HepG2 (cell line): ENCODE measurements at regions not wholly inside any gene's neighbourhood (a gene's known extent, or its start where the extent isn't known, plus 50 kb on each side); places are given as distances from the start of the nearest gene placed in this dataset.

Experiments
- ATAC-seq: fragments of 200-7000 bp; cut with Tn5 transposase; 3 replicates; pipeline ENCODE4 v1.9.1; 2020; ENCODE audit warnings: mild to moderate bottlenecking, moderate library complexity
- BruUV-seq: library from RNA; stranded (reverse); fragments of 400-500 nt; replicated peaks from 2 replicates; lab custom pipeline; 2021; lab: Mats Ljungman, UMichigan
- CTCF ChIA-PET: fragments of 300-600 bp; formaldehyde crosslinking; extraction: SDS; loops from one replicate; lab custom pipeline; 2021; ENCODE audit warnings: low total read pairs, inconsistent platforms, low intra/inter-chr PET ratio; lab: Yijun Ruan, JAX
- POLR2A ChIA-PET: fragments of 350-600 bp; sonication (Branson Sonifier 250); formaldehyde crosslinking; loops from one replicate; lab custom pipeline; 2020; ENCODE audit warnings: antibody characterized with exemption, inconsistent platforms; lab: Yijun Ruan, JAX
- DNase-seq: peaks from one replicate; pipeline ENCODE4 v3.0.0-alpha.2; 2015; ENCODE audit warnings: low spot score
- FAIRE-seq: peaks from 3 replicates; lab custom pipeline; 2011; peaks lifted over from hg19 to GRCh38; lab: Jason Lieb, UNC
- H2AFZ ChIP-seq: one replicate; pipeline ENCODE4 v1.6.1; 2011; ENCODE audit warnings: low read length, inconsistent platforms
- H3K27ac ChIP-seq: fragments of 300-600 bp; 3 replicates; pipeline ENCODE4 v1.8.0; 2011; ENCODE audit warnings: mixed run types, mild to moderate bottlenecking, mixed read lengths, low read length, inconsistent platforms; ENCODE audit not compliant: insufficient read depth; ENCODE audit errors: extremely low read length
- H3K27me3 ChIP-seq, 2 experiments: fragments of 200-600 bp in 1 of 2; 2 replicates in 1 of 2; 3 replicates in 1 of 2; pipeline versions ENCODE4 v1.6.0 to v1.8.0; 2011; ENCODE audit warnings: low read length in 2 of 2, mild to moderate bottlenecking in 2 of 2, moderate library complexity in 2 of 2, inconsistent platforms in 1 of 2; ENCODE audit not compliant: insufficient read depth in 2 of 2, control insufficient read depth in 1 of 2
- H3K36me3 ChIP-seq, 2 experiments: fragments of 200-600 bp in 1 of 2; replicated peaks in 1 of 2; 2 replicates in 1 of 2; 3 replicates in 1 of 2; pipeline versions ENCODE4 v1.5.1 to v1.8.0; 2011; ENCODE audit warnings: low read length in 2 of 2, inconsistent platforms in 1 of 2; ENCODE audit not compliant: insufficient read depth in 2 of 2, control insufficient read depth in 1 of 2
- H3K4me1 ChIP-seq: 2 replicates; pipeline ENCODE4 v1.5.1; 2012; ENCODE audit warnings: low read length, inconsistent platforms; ENCODE audit not compliant: insufficient read depth
- H3K4me2 ChIP-seq: 2 replicates; pipeline ENCODE4 v1.6.0; 2011; ENCODE audit warnings: low read depth, low read length, inconsistent platforms
- H3K4me3 ChIP-seq, 3 experiments: fragments of 200-600 bp in 1 of 3; sonication (generic), shearing (Covaris generic) in 1 of 3; replicated peaks in 1 of 3; 2 replicates each; pipeline ENCODE4 v1.5.1; 2011 to 2016; ENCODE audit warnings: low read length in 3 of 3, inconsistent platforms in 2 of 3, low read depth in 2 of 3, mild to moderate bottlenecking in 2 of 3, control low read depth in 1 of 3, mixed read lengths in 1 of 3; ENCODE audit not compliant: insufficient read depth in 1 of 3
- H3K79me2 ChIP-seq: one replicate; pipeline ENCODE4 v1.6.1; 2011; ENCODE audit warnings: low read length, inconsistent platforms; ENCODE audit not compliant: insufficient read depth
- H3K9ac ChIP-seq: 2 replicates; pipeline ENCODE4 v1.6.0; 2011; ENCODE audit warnings: mild to moderate bottlenecking, low read depth, low read length, inconsistent platforms; ENCODE audit not compliant: insufficient read depth
- H3K9me3 ChIP-seq: 2 replicates; pipeline ENCODE4 v1.5.1; 2012; ENCODE audit warnings: mild to moderate bottlenecking, low read length
- H4K20me1 ChIP-seq: 2 replicates; pipeline ENCODE4 v1.6.0; 2011; ENCODE audit warnings: inconsistent platforms, mild to moderate bottlenecking, low read length, moderate library complexity; ENCODE audit not compliant: insufficient read depth
- KAT2B ChIP-seq: fragments of 150-350 bp; IDR thresholded peaks from 2 replicates; pipeline ENCODE4 v1.6.1; 2014; ENCODE audit warnings: low read depth, low read length, borderline replicate concordance
- NFKB2 ChIP-seq: sonication (generic); formaldehyde crosslinking; IDR thresholded peaks from 2 replicates; pipeline ENCODE4 v1.4.0; 2020; ENCODE audit warnings: missing genetic modification reagents, borderline replicate concordance
- NFYB ChIP-seq: sonication (generic); formaldehyde crosslinking; IDR thresholded peaks from 2 replicates; pipeline ENCODE4 v1.4.0; 2020; ENCODE audit warnings: missing genetic modification reagents
- NR2C2 ChIP-seq: sonication (generic); formaldehyde crosslinking; IDR thresholded peaks from 2 replicates; pipeline ENCODE4 v1.4.0; 2020; ENCODE audit warnings: missing genetic modification reagents, mild to moderate bottlenecking, moderate library complexity, borderline replicate concordance
- RNF2 ChIP-seq: fragments of 450-650 bp; conservative IDR thresholded peaks from 2 replicates; pipeline ENCODE4 v1.6.1; 2016; ENCODE audit warnings: low read depth
- RORA ChIP-seq: sonication (generic); formaldehyde crosslinking; IDR thresholded peaks from 2 replicates; pipeline ENCODE4 v1.5.0; 2020; ENCODE audit warnings: mild to moderate bottlenecking, missing genetic modification reagents, moderate library complexity
- RXRA ChIP-seq: sonication (generic); formaldehyde crosslinking; IDR thresholded peaks from 2 replicates; pipeline ENCODE4 v1.5.1; 2020; ENCODE audit warnings: missing genetic modification reagents
- SIN3B ChIP-seq: fragments of 150-350 bp; IDR thresholded peaks from 2 replicates; pipeline ENCODE4 v1.6.1; 2014; ENCODE audit warnings: low read length
- ZBTB21 ChIP-seq: sonication (generic); formaldehyde crosslinking; IDR thresholded peaks from 2 replicates; pipeline ENCODE4 v1.4.0; 2020; ENCODE audit warnings: missing genetic modification reagents
- ZMYM4 ChIP-seq: sonication (generic); formaldehyde crosslinking; IDR thresholded peaks from 2 replicates; pipeline ENCODE4 v1.8.1; 2023; ENCODE audit warnings: mild to moderate bottlenecking, missing genetic modification reagents
- ZNF354B ChIP-seq: sonication (generic); formaldehyde crosslinking; IDR thresholded peaks from 2 replicates; pipeline ENCODE4 v1.8.0; 2022; ENCODE audit warnings: mild to moderate bottlenecking, missing genetic modification reagents
- ZSCAN22 ChIP-seq: sonication (generic); formaldehyde crosslinking; IDR thresholded peaks from 2 replicates; pipeline ENCODE4 v1.4.0; 2020; ENCODE audit warnings: mild to moderate bottlenecking, missing genetic modification reagents
- WGBS: methylation state at CpG from one replicate; pipeline ENCODE4 v1.1.6; 2017; ENCODE audit warnings: low lambda C conversion rate; 5-methylcytosine and 5-hydroxymethylcytosine counted together
- in situ Hi-C: cut with HindIII; loops from 2 replicates; pipeline ENCODE4 v1.10.0; 2017; ENCODE audit warnings: low pct_unique_long_range_greater_than_20kb; ENCODE audit not compliant: extremely low pct_ligation_motif_present
- intact Hi-C: fragments of 100-400 bp; cut with micrococcal nuclease; formaldehyde crosslinking; loops from one replicate; pipeline ENCODE4 v1.10.0; 2022; ENCODE audit not compliant: unreplicated experiment
- TF ChIP-seq, protein P1 (sequence below): sonication (generic); formaldehyde crosslinking; IDR thresholded peaks from 2 replicates; pipeline ENCODE4 v1.5.0; 2020; ENCODE audit warnings: missing genetic modification reagents, mild to moderate bottlenecking, borderline replicate concordance
- TF ChIP-seq, protein P2 (sequence below), 2 experiments: sonication (generic) in 1 of 2; formaldehyde crosslinking in 1 of 2; IDR thresholded peaks; 2 replicates each; pipeline versions ENCODE4 v1.6.1 to v1.9.0; 2014 to 2022; ENCODE audit warnings: antibody characterized with exemption in 1 of 2, borderline replicate concordance in 1 of 2, inconsistent platforms in 1 of 2, low read depth in 1 of 2, missing genetic modification reagents in 1 of 2

DNA sequence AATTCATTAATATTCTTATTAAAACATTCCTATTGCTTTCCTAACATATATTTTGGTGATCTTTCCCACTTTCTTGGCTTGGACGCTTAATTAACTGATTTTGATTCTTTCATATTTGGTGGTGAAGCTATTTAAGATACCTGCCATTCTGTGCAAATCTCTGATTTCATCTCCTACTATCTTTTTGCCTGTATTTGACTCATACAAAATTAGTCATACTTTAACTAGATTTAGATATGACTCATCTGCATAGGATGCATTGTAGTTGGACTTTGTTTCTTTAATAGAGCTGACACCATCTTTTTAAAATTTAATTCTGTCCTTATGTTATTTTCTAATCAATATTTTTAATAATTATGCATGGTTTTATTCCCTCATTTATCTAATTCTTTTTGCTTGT is 93.8 kb upstream of the PLPPR4 start:
- Histone ChIP-seq H3K9me3 (no peaks in the 10 kb centered on the region), H3K4me3 (no peak overlapping the region), H3K36me3 (no peaks in the 10 kb centered on the region), H3K27me3 (no peaks in the 10 kb centered on the region), H3K79me2 (no peaks in the 10 kb centered on the region), H3K9ac (no peak overlapping the region), H4K20me1 (no peaks in the 10 kb centered on the region), H2AFZ (no peak overlapping the region), H3K27ac (no peak overlapping the region), H3K4me2 (no peak overlapping the region), H3K4me1 (no peaks in the 10 kb centered on the region)
- BruUV-seq, result no TSS peak
- ChIA-PET CTCF (no interaction called here), POLR2A (no interaction called here)
- no peak for FAIRE-seq
- DNase-seq, result no peak
- ATAC-seq, result no peak
- intact Hi-C loops, result no loop called here
- 33% methylated on average over 1 of the region's 1 CpG for WGBS
- in situ Hi-C loops, result loop anchor here (10.0 kb wide), 2 partner anchors 314 to 534 kb away; no protein-coding TSS in a partner anchor
- TF ChIP-seq, protein P1, sequence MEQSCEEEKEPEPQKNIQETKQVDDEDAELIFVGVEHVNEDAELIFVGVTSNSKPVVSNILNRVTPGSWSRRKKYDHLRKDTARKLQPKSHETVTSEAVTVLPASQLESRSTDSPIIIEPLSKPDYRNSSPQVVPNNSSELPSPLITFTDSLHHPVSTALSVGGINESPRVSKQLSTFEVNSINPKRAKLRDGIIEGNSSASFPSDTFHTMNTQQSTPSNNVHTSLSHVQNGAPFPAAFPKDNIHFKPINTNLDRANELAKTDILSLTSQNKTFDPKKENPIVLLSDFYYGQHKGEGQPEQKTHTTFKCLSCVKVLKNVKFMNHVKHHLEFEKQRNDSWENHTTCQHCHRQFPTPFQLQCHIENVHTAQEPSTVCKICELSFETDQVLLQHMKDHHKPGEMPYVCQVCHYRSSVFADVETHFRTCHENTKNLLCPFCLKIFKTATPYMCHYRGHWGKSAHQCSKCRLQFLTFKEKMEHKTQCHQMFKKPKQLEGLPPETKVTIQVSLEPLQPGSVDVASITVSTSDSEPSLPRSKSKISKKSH (CRISPR knock-in tag), result no peak
- no peak for TF ChIP-seq ZMYM4 (CRISPR knock-in tag)
- no peak for TF ChIP-seq RXRA (CRISPR knock-in tag)
- no peak for TF ChIP-seq RORA (CRISPR knock-in tag)
- TF ChIP-seq NFKB2 (CRISPR knock-in tag), result no peak
- no peak for TF ChIP-seq SIN3B
- no peak for TF ChIP-seq ZBTB21 (CRISPR knock-in tag)
- TF ChIP-seq NFYB (CRISPR knock-in tag), result no peak
- TF ChIP-seq NR2C2 (CRISPR knock-in tag), result no peak
- TF ChIP-seq ZSCAN22 (CRISPR knock-in tag), result no peak
- no peak for TF ChIP-seq RNF2
- TF ChIP-seq, protein P2, sequence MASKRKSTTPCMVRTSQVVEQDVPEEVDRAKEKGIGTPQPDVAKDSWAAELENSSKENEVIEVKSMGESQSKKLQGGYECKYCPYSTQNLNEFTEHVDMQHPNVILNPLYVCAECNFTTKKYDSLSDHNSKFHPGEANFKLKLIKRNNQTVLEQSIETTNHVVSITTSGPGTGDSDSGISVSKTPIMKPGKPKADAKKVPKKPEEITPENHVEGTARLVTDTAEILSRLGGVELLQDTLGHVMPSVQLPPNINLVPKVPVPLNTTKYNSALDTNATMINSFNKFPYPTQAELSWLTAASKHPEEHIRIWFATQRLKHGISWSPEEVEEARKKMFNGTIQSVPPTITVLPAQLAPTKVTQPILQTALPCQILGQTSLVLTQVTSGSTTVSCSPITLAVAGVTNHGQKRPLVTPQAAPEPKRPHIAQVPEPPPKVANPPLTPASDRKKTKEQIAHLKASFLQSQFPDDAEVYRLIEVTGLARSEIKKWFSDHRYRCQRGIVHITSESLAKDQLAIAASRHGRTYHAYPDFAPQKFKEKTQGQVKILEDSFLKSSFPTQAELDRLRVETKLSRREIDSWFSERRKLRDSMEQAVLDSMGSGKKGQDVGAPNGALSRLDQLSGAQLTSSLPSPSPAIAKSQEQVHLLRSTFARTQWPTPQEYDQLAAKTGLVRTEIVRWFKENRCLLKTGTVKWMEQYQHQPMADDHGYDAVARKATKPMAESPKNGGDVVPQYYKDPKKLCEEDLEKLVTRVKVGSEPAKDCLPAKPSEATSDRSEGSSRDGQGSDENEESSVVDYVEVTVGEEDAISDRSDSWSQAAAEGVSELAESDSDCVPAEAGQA (IDR thresholded peaks at IDR 0.05; ENCODE audit: low read depth), result no peak
- TF ChIP-seq, protein P2 (CRISPR knock-in tag; IDR thresholded peaks at IDR 0.05; ENCODE audit: borderline replicate concordance), result no peak
- no peak for TF ChIP-seq KAT2B
- TF ChIP-seq ZNF354B (CRISPR knock-in tag), result no peak
